K562 (cell line): ENCODE measurements at regions not wholly inside any gene's neighbourhood (a gene's known extent, or its start where the extent isn't known, plus 50 kb on each side); places are given as distances from the start of the nearest gene placed in this dataset.

ENCODE experiments used
- ATAC-seq: fragments of 200-7000 bp; cut with Tn5 transposase; 3 replicates; pipeline ENCODE4 v1.9.1; 2020; ENCODE audit warnings: moderate library complexity
- BruUV-seq: library from RNA; stranded (reverse); fragments of 400-500 nt; replicated peaks from 2 replicates; lab custom pipeline; 2021; lab: Mats Ljungman, UMichigan
- CTCF ChIA-PET: fragments of 300-600 bp; formaldehyde crosslinking; extraction: SDS; loops from one replicate; lab custom pipeline; 2021; ENCODE audit warnings: low intra/inter-chr PET ratio; lab: Yijun Ruan, JAX
- POLR2A ChIA-PET: fragments of 300-600, 350-650 bp; sonication (Branson Sonifier 250); formaldehyde crosslinking; extraction: SDS; loops from one replicate; lab custom pipeline; 2021; ENCODE audit warnings: antibody characterized with exemption, inconsistent platforms; lab: Yijun Ruan, JAX
- DNase-seq, 4 experiments: peaks; one replicate each; pipeline versions ENCODE4 v3.0.0 to v3.0.0-alpha.2; 2011 to 2018; ENCODE audit warnings: low spot score in 3 of 4, mixed read lengths in 3 of 4; ENCODE audit errors: extremely low read depth in 1 of 4
- FAIRE-seq: peaks from 2 replicates; lab custom pipeline; 2011; peaks lifted over from hg19 to GRCh38; lab: Jason Lieb, UNC
- H2AFZ ChIP-seq: 2 replicates; pipeline ENCODE4 v1.6.0; 2011; ENCODE audit warnings: low read depth, low read length, control low read depth, inconsistent platforms
- H3K27ac ChIP-seq: fragments of 200-600 bp; 3 replicates; pipeline ENCODE4 v1.8.0; 2011; ENCODE audit warnings: low read depth, mild to moderate bottlenecking, control low read depth, inconsistent platforms, low read length, moderate library complexity, mixed read lengths; ENCODE audit errors: extremely low read depth
- H3K27me3 ChIP-seq, 2 experiments: fragments of 300-600 bp in 1 of 2; 2 replicates in 1 of 2; 3 replicates in 1 of 2; pipeline versions ENCODE4 v1.6.0 to v1.8.0; 2011; ENCODE audit warnings: inconsistent platforms in 2 of 2, low read length in 2 of 2, mild to moderate bottlenecking in 1 of 2, mixed read lengths in 1 of 2, moderate library complexity in 1 of 2; ENCODE audit not compliant: control insufficient read depth in 2 of 2, insufficient read depth in 2 of 2
- H3K36me3 ChIP-seq: fragments of 300-600 bp; 3 replicates; pipeline ENCODE4 v1.8.0; 2011; ENCODE audit warnings: mild to moderate bottlenecking, low read length, inconsistent platforms; ENCODE audit not compliant: control insufficient read depth, insufficient read depth
- H3K4me1 ChIP-seq, 2 experiments: fragments of 200-600 bp in 1 of 2; replicated peaks in 1 of 2; 2 replicates in 1 of 2; 3 replicates in 1 of 2; pipeline versions ENCODE4 v1.5.1 to v1.8.0; 2011; ENCODE audit warnings: inconsistent platforms in 2 of 2, low read length in 2 of 2, mild to moderate bottlenecking in 1 of 2, mixed read lengths in 1 of 2, moderate library complexity in 1 of 2; ENCODE audit not compliant: control insufficient read depth in 2 of 2, insufficient read depth in 2 of 2
- H3K4me2 ChIP-seq: 2 replicates; pipeline ENCODE4 v1.6.1; 2011; ENCODE audit warnings: low read length, control low read depth, inconsistent platforms, mixed read lengths; ENCODE audit not compliant: insufficient read depth
- H3K4me3 ChIP-seq: fragments of 200-600 bp; sonication (generic), shearing (Covaris generic); 2 replicates; pipeline ENCODE4 v1.5.1; 2016; ENCODE audit warnings: control low read depth, inconsistent platforms
- H3K79me2 ChIP-seq: fragments of 200-600 bp; 3 replicates; pipeline ENCODE4 v1.8.0; 2011; ENCODE audit warnings: low read length, inconsistent platforms; ENCODE audit not compliant: control insufficient read depth, insufficient read depth
- H3K9ac ChIP-seq, 2 experiments: 2 replicates each; pipeline versions ENCODE4 v1.6.0 to v1.6.1; 2011; ENCODE audit warnings: low read depth in 2 of 2, low read length in 2 of 2, control low read depth in 1 of 2, inconsistent platforms in 1 of 2, mild to moderate bottlenecking in 1 of 2, mixed read lengths in 1 of 2; ENCODE audit not compliant: insufficient read depth in 1 of 2
- H3K9me1 ChIP-seq: one replicate; pipeline ENCODE4 v1.6.0; 2011; ENCODE audit warnings: inconsistent platforms, mild to moderate bottlenecking, low read length, moderate library complexity; ENCODE audit not compliant: control insufficient read depth, insufficient read depth
- H3K9me3 ChIP-seq: replicated peaks from 2 replicates; pipeline ENCODE4 v1.5.1; 2011; ENCODE audit warnings: low read depth, low read length, inconsistent platforms; ENCODE audit not compliant: control insufficient read depth, insufficient read depth
- H4K20me1 ChIP-seq: replicated peaks from 2 replicates; pipeline ENCODE4 v1.6.1; 2011; ENCODE audit warnings: low read length, inconsistent platforms, mixed read lengths; ENCODE audit not compliant: control insufficient read depth, insufficient read depth
- CBX2 ChIP-seq: fragments of 200-600 bp; sonication (generic); IDR thresholded peaks from one replicate; pipeline ENCODE4 v1.6.1; 2012; ENCODE audit warnings: mild to moderate bottlenecking, low read length, inconsistent platforms; ENCODE audit not compliant: insufficient read depth, poor library complexity, severe bottlenecking
- KLF16 ChIP-seq: IDR thresholded peaks from 2 replicates; pipeline ENCODE4 v1.6.1; 2016; ENCODE audit warnings: antibody characterized with exemption
- MBD2 ChIP-seq: sonication (generic); IDR thresholded peaks from 2 replicates; pipeline ENCODE4 v1.6.1; 2016; ENCODE audit warnings: low read depth, borderline replicate concordance
- NCOR1 ChIP-seq: fragments of 450-650 bp; IDR thresholded peaks from 2 replicates; pipeline ENCODE4 v1.6.1; 2016; ENCODE audit warnings: mild to moderate bottlenecking, moderate library complexity
- RBM14 ChIP-seq: fragments of 200-400 bp; formaldehyde crosslinking; IDR thresholded peaks from 2 replicates; pipeline ENCODE4 v1.6.1; 2018; ENCODE audit warnings: low read depth, mild to moderate bottlenecking, low read length, moderate library complexity, borderline replicate concordance; ENCODE audit not compliant: insufficient read depth
- SIN3A ChIP-seq, 2 experiments: fragments of 150-350 bp in 1 of 2; IDR thresholded peaks; 2 replicates each; pipeline ENCODE4 v1.6.1; 2011 to 2016; ENCODE audit warnings: borderline replicate concordance in 2 of 2, low read depth in 2 of 2, low read length in 2 of 2, mild to moderate bottlenecking in 2 of 2, moderate library complexity in 2 of 2; ENCODE audit not compliant: control insufficient read depth in 1 of 2
- WGBS: fragments of 100-300 bp; shearing (Covaris generic); methylation state at CpG from one replicate; pipeline ENCODE4 v1.1.6; 2016; ENCODE audit warnings: low coverage, mixed read lengths; ENCODE audit not compliant: insufficient coverage; ENCODE audit errors: missing lambda C conversion rate; 5-methylcytosine and 5-hydroxymethylcytosine counted together
- in situ Hi-C: fragments of 300-500 bp; cut with MboI; formaldehyde crosslinking; loops from 4 replicates; pipeline ENCODE4 v1.15.0; 2018; ENCODE audit warnings: inconsistent platforms, mixed read lengths
- intact Hi-C: fragments of 100-400 bp; cut with micrococcal nuclease; formaldehyde crosslinking; loops from 2 replicates; pipeline ENCODE4 v1.14.2; 2022
- TF ChIP-seq, protein P1 (sequence below): conservative IDR thresholded peaks from 2 replicates; pipeline ENCODE4 v1.6.1; 2011; ENCODE audit warnings: low read depth, mild to moderate bottlenecking, low read length; ENCODE audit not compliant: control insufficient read depth
- TF ChIP-seq, protein P2 (sequence below): fragments of 200-600 bp; sonication (generic); IDR thresholded peaks from one replicate; pipeline ENCODE4 v1.6.1; 2012; ENCODE audit warnings: mild to moderate bottlenecking, low read depth, low read length, inconsistent platforms

DNA sequence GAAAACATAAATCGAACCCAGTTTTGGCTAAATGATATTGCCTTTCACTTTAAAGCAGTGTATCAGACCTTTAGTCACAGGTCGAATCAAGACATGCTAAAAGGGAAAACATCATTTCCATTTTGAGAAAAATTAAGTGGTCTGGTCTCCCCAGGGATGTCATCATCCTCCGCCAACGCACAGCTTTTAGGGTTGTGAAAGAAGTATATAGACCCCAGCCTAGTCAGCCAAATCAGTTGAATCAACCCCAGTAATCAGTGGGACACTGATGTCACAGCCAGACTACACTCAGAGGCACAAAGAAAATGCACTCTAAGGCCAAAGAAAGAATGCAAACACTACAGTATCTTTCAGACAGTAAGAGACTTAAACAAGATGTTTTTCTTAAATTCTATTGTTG lies 187.4 kb downstream of the ZIC4 start (continued):
- TF ChIP-seq, protein P1, sequence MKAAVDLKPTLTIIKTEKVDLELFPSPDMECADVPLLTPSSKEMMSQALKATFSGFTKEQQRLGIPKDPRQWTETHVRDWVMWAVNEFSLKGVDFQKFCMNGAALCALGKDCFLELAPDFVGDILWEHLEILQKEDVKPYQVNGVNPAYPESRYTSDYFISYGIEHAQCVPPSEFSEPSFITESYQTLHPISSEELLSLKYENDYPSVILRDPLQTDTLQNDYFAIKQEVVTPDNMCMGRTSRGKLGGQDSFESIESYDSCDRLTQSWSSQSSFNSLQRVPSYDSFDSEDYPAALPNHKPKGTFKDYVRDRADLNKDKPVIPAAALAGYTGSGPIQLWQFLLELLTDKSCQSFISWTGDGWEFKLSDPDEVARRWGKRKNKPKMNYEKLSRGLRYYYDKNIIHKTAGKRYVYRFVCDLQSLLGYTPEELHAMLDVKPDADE, result no peak
- TF ChIP-seq, all 486 proteins: peak for 0

DNA sequence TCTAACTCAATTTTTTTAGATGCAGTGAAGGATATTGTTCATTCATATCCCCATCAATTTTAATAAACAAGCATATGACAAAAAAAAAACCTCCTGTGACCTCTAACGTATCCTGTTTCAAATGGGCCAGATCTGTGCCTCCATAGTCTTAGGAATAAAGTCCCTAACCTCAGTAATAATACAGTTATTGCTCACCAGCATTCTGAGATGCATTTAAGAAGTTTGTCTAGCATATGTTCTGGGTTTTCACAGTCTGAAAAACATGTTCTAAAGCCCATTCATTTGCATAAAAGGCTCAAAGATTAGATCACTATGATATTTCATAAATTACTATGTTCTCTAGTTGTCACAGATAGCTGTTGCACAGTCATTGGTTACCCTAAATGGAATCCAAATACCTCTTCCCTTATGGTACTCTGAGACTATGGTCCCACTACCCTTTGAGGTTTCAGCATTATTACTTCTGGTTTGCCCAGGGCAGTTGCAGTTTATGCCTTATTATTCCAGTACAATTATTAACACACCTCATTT lies 190.1 kb downstream of the ZIC4 start:
- ChIA-PET POLR2A (no interaction called here), CTCF (no interaction called here)
- no peaks in the 10 kb centered on the region for H3K4me1 ChIP-seq
- H3K79me2 ChIP-seq, result no peaks in the 10 kb centered on the region
- H3K9ac ChIP-seq, result no peak overlapping the region
- DNase-seq (no peak), ATAC-seq (no peak), FAIRE-seq (no peak)
- in situ Hi-C loops (no loop called here), intact Hi-C loops (no loop called here)
- no peaks in the 10 kb centered on the region for H3K9me3 ChIP-seq
- no peaks in the 10 kb centered on the region for H3K36me3 ChIP-seq
- no peaks in the 10 kb centered on the region for H3K9me1 ChIP-seq
- H3K4me3 ChIP-seq, result no peak overlapping the region
- no peak overlapping the region for H3K4me2 ChIP-seq
- BruUV-seq, result no TSS peak
- no peak overlapping the region for H2AFZ ChIP-seq
- H3K27ac ChIP-seq, result no peak overlapping the region
- 0% methylated on average over 1 of the region's 1 CpG for WGBS
- H3K27me3 ChIP-seq, result no peaks in the 10 kb centered on the region
- no peaks in the 10 kb centered on the region for H4K20me1 ChIP-seq
- TF ChIP-seq, protein P2, sequence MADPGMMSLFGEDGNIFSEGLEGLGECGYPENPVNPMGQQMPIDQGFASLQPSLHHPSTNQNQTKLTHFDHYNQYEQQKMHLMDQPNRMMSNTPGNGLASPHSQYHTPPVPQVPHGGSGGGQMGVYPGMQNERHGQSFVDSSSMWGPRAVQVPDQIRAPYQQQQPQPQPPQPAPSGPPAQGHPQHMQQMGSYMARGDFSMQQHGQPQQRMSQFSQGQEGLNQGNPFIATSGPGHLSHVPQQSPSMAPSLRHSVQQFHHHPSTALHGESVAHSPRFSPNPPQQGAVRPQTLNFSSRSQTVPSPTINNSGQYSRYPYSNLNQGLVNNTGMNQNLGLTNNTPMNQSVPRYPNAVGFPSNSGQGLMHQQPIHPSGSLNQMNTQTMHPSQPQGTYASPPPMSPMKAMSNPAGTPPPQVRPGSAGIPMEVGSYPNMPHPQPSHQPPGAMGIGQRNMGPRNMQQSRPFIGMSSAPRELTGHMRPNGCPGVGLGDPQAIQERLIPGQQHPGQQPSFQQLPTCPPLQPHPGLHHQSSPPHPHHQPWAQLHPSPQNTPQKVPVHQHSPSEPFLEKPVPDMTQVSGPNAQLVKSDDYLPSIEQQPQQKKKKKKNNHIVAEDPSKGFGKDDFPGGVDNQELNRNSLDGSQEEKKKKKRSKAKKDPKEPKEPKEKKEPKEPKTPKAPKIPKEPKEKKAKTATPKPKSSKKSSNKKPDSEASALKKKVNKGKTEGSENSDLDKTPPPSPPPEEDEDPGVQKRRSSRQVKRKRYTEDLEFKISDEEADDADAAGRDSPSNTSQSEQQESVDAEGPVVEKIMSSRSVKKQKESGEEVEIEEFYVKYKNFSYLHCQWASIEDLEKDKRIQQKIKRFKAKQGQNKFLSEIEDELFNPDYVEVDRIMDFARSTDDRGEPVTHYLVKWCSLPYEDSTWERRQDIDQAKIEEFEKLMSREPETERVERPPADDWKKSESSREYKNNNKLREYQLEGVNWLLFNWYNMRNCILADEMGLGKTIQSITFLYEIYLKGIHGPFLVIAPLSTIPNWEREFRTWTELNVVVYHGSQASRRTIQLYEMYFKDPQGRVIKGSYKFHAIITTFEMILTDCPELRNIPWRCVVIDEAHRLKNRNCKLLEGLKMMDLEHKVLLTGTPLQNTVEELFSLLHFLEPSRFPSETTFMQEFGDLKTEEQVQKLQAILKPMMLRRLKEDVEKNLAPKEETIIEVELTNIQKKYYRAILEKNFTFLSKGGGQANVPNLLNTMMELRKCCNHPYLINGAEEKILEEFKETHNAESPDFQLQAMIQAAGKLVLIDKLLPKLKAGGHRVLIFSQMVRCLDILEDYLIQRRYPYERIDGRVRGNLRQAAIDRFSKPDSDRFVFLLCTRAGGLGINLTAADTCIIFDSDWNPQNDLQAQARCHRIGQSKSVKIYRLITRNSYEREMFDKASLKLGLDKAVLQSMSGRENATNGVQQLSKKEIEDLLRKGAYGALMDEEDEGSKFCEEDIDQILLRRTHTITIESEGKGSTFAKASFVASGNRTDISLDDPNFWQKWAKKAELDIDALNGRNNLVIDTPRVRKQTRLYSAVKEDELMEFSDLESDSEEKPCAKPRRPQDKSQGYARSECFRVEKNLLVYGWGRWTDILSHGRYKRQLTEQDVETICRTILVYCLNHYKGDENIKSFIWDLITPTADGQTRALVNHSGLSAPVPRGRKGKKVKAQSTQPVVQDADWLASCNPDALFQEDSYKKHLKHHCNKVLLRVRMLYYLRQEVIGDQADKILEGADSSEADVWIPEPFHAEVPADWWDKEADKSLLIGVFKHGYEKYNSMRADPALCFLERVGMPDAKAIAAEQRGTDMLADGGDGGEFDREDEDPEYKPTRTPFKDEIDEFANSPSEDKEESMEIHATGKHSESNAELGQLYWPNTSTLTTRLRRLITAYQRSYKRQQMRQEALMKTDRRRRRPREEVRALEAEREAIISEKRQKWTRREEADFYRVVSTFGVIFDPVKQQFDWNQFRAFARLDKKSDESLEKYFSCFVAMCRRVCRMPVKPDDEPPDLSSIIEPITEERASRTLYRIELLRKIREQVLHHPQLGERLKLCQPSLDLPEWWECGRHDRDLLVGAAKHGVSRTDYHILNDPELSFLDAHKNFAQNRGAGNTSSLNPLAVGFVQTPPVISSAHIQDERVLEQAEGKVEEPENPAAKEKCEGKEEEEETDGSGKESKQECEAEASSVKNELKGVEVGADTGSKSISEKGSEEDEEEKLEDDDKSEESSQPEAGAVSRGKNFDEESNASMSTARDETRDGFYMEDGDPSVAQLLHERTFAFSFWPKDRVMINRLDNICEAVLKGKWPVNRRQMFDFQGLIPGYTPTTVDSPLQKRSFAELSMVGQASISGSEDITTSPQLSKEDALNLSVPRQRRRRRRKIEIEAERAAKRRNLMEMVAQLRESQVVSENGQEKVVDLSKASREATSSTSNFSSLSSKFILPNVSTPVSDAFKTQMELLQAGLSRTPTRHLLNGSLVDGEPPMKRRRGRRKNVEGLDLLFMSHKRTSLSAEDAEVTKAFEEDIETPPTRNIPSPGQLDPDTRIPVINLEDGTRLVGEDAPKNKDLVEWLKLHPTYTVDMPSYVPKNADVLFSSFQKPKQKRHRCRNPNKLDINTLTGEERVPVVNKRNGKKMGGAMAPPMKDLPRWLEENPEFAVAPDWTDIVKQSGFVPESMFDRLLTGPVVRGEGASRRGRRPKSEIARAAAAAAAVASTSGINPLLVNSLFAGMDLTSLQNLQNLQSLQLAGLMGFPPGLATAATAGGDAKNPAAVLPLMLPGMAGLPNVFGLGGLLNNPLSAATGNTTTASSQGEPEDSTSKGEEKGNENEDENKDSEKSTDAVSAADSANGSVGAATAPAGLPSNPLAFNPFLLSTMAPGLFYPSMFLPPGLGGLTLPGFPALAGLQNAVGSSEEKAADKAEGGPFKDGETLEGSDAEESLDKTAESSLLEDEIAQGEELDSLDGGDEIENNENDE, result no peak
- TF ChIP-seq SIN3A (IDR thresholded peaks at IDR 0.05; ENCODE audit: borderline replicate concordance in 2 of 2, control insufficient read depth in 1 of 2, low read depth in 2 of 2, low read length in 2 of 2) (no peak), CBX2 (no peak), KLF16 (no peak), RBM14 (no peak), NCOR1 (no peak), MBD2 (no peak)
